Neural progenitor cell (in vitro differentiated cells): ENCODE measurements at regions not wholly inside any gene's neighbourhood (a gene's known extent, or its start where the extent isn't known, plus 50 kb on each side); places are given as distances from the start of the nearest gene placed in this dataset.

Source experiments
- DNase-seq: peaks from one replicate; pipeline ENCODE4 v3.0.0-alpha.2; 2016; ENCODE audit warnings: low spot score
- H2AFZ ChIP-seq: fragments of 200-600 bp; sonication (generic); replicated peaks from 2 replicates; pipeline ENCODE4 v1.6.1; 2016; ENCODE audit warnings: antibody characterized with exemption
- H3F3A ChIP-seq: fragments of 200-600 bp; sonication (generic); 2 replicates; pipeline ENCODE4 v1.6.1; 2016; ENCODE audit warnings: antibody characterized with exemption, low read depth
- H3K27ac ChIP-seq: fragments of 200-600 bp; sonication (generic); 2 replicates; pipeline ENCODE4 v1.5.1; 2016; ENCODE audit warnings: mild to moderate bottlenecking
- H3K27me3 ChIP-seq: fragments of 200-600 bp; sonication (generic); 2 replicates; pipeline ENCODE4 v1.6.1; 2016; ENCODE audit warnings: mild to moderate bottlenecking, moderate library complexity
- H3K36me3 ChIP-seq: fragments of 200-600 bp; sonication (generic); 2 replicates; pipeline ENCODE4 v1.5.1; 2016
- H3K4me1 ChIP-seq: fragments of 200-600 bp; sonication (generic); 2 replicates; pipeline ENCODE4 v1.6.1; 2016; ENCODE audit warnings: mixed run types
- H3K4me2 ChIP-seq: fragments of 200-600 bp; sonication (generic); 2 replicates; pipeline ENCODE4 v1.6.1; 2016
- H3K4me3 ChIP-seq: fragments of 200-600 bp; sonication (generic); 2 replicates; pipeline ENCODE4 v1.5.1; 2016
- H3K79me2 ChIP-seq: fragments of 200-600 bp; sonication (generic); 2 replicates; pipeline ENCODE4 v1.6.1; 2016; ENCODE audit warnings: low read depth
- H3K9ac ChIP-seq: fragments of 200-600 bp; sonication (generic); 2 replicates; pipeline ENCODE4 v1.6.1; 2016
- H3K9me3 ChIP-seq: fragments of 200-600 bp; sonication (generic); 2 replicates; pipeline ENCODE4 v1.5.1; 2016; ENCODE audit warnings: low read depth
- H4K20me1 ChIP-seq: fragments of 200-600 bp; sonication (generic); 2 replicates; pipeline ENCODE4 v1.6.1; 2016; ENCODE audit warnings: low read depth
- H3K27ac Mint-ChIP-seq: 3 replicates; pipeline ENCODE4 v1.8.0; 2021; ENCODE audit warnings: mixed read lengths
- H3K27me3 Mint-ChIP-seq: 2 replicates; pipeline ENCODE4 v1.8.0; 2022; ENCODE audit warnings: low read depth, mild to moderate bottlenecking, inconsistent platforms, moderate library complexity, mixed read lengths; ENCODE audit not compliant: insufficient read depth
- H3K36me3 Mint-ChIP-seq: 3 replicates; pipeline ENCODE4 v1.8.0; 2021; ENCODE audit warnings: mixed read lengths
- H3K4me1 Mint-ChIP-seq: 3 replicates; pipeline ENCODE4 v1.8.0; 2021; ENCODE audit warnings: mixed read lengths
- H3K4me3 Mint-ChIP-seq: 3 replicates; pipeline ENCODE4 v1.8.0; 2021; ENCODE audit warnings: mild to moderate bottlenecking, moderate library complexity, mixed read lengths
- H3K9me3 Mint-ChIP-seq: 3 replicates; pipeline ENCODE4 v1.8.0; 2020; ENCODE audit warnings: mixed read lengths
- CTCF ChIP-seq: fragments of 200-600 bp; sonication (generic); IDR thresholded peaks from 2 replicates; pipeline ENCODE4 v1.5.1; 2017; ENCODE audit warnings: antibody characterized with exemption, mild to moderate bottlenecking
- EZH2 ChIP-seq: fragments of 200-600 bp; sonication (generic); IDR thresholded peaks from 2 replicates; pipeline ENCODE4 v1.6.1; 2017; ENCODE audit warnings: antibody characterized with exemption, mild to moderate bottlenecking, moderate library complexity
- EZH2phosphoT487 ChIP-seq: fragments of 200-600 bp; sonication (generic); IDR thresholded peaks from 2 replicates; pipeline ENCODE4 v1.6.1; 2017; ENCODE audit warnings: antibody characterized with exemption

DNA sequence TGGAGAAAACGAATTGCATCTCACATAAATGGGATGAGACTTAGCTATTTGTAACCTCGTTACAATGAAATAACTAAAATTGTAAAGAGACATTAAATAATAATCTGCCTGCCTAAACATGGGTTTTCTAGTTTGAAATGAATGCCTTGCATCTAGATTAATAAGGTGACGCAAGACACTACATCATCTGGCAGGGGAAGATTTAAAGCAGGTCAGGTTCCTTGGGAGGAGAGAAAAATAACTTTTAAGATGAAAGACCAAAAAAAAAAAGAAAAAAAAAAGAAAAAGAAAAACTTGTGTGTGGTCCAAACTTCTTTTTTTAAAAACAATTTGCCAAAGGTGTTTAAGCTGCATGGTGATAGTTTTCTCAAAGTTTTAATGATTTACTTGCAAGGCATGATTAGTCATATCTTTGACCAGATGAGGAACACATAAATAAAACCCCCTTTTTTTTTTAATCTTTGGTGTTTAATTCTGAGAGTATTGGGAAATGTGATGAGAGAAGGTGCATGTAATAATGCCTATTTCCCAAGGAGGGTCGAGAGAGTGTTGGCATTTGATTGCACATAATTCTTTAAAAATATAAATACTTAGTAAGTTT lies 122.9 kb upstream of the ADAMTSL1 start:
- no peaks in the 10 kb centered on the region for H4K20me1 ChIP-seq
- no peaks in the 10 kb centered on the region for H3K79me2 ChIP-seq
- no peaks in the 10 kb centered on the region for H3K9me3 ChIP-seq
- H3K4me3 ChIP-seq = no peak overlapping the region
- no peaks in the 10 kb centered on the region for H3K36me3 ChIP-seq
- TF ChIP-seq CTCF = no peak
- TF ChIP-seq EZH2phosphoT487 = no peak
- TF ChIP-seq EZH2 = no peak
- Mint-ChIP-seq H3K9me3 (no peaks in the 10 kb centered on the region), H3K4me1 (no peaks in the 10 kb centered on the region), H3K36me3 (no peaks in the 10 kb centered on the region), H3K4me3 (no peak overlapping the region), H3K27me3 (no peaks in the 10 kb centered on the region), H3K27ac (no peak overlapping the region)
- H3F3A ChIP-seq = no peaks in the 10 kb centered on the region
- no peak overlapping the region for H2AFZ ChIP-seq
- peaks cover 10% of the 10 kb centered on the region for H3K4me1 ChIP-seq
- no peak overlapping the region for H3K27ac ChIP-seq
- H3K9ac ChIP-seq = no peak overlapping the region
- no peaks in the 10 kb centered on the region for H3K27me3 ChIP-seq
- H3K4me2 ChIP-seq = no peak overlapping the region
- no peak for DNase-seq

DNA sequence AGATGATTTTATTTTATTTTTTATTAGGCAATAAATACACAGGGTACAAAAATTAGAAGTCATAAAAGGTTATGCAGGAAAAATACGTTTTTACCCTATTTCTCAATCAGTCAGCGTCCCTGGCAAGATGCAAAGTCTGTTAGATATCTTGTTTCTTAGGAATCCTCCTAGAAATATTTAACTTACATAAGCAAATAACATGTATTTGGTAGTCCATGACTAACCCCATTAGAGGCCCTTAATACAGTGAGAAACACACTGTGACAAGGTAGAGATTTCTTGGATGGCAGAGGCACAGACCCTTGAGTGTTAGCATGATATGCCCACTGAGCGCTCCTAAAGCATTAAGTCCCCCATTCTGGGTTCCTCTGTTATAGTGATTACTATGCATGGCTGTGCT lies 121.2 kb upstream of the ADAMTSL1 start:
- H3K27ac ChIP-seq = no peak overlapping the region
- no peak for TF ChIP-seq EZH2
- TF ChIP-seq EZH2phosphoT487 = no peak
- no peak for TF ChIP-seq CTCF
- Mint-ChIP-seq H3K4me1 (no peaks in the 10 kb centered on the region), H3K27me3 (no peaks in the 10 kb centered on the region), H3K4me3 (no peak overlapping the region), H3K9me3 (no peaks in the 10 kb centered on the region), H3K27ac (no peak overlapping the region), H3K36me3 (no peaks in the 10 kb centered on the region)
- no peaks in the 10 kb centered on the region for H3K9me3 ChIP-seq
- H2AFZ ChIP-seq = no peak overlapping the region
- no peak overlapping the region for H3K9ac ChIP-seq
- no peaks in the 10 kb centered on the region for H4K20me1 ChIP-seq
- no peak overlapping the region for H3K4me2 ChIP-seq
- no peak for DNase-seq
- H3K36me3 ChIP-seq = no peaks in the 10 kb centered on the region
- H3K27me3 ChIP-seq = no peaks in the 10 kb centered on the region
- no peaks in the 10 kb centered on the region for H3K79me2 ChIP-seq
- no peaks in the 10 kb centered on the region for H3K4me1 ChIP-seq
- no peak overlapping the region for H3K4me3 ChIP-seq
- H3F3A ChIP-seq = no peaks in the 10 kb centered on the region

- no peak overlapping the region for H3K27ac Mint-ChIP-seq
- Histone ChIP-seq H3K9me3 (no peaks in the 10 kb centered on the region), H3K79me2 (no peaks in the 10 kb centered on the region), H3K4me1 (no peaks in the 10 kb centered on the region), H3K36me3 (no peaks in the 10 kb centered on the region), H3K27me3 (no peaks in the 10 kb centered on the region), H3K4me2 (no peak overlapping the region), H3F3A (no peaks in the 10 kb centered on the region), H4K20me1 (no peaks in the 10 kb centered on the region), H3K27ac (no peak overlapping the region), H3K4me3 (no peak overlapping the region), H3K9ac (no peak overlapping the region), H2AFZ (no peak overlapping the region)
- no peak overlapping the region for H3K4me3 Mint-ChIP-seq
- DNase-seq = no peak
- no peaks in the 10 kb centered on the region for H3K4me1 Mint-ChIP-seq
- no peaks in the 10 kb centered on the region for H3K36me3 Mint-ChIP-seq
- no peaks in the 10 kb centered on the region for H3K9me3 Mint-ChIP-seq
- TF ChIP-seq EZH2 (no peak), EZH2phosphoT487 (no peak), CTCF (no peak)
- H3K27me3 Mint-ChIP-seq = no peaks in the 10 kb centered on the region
Observed at GRCh38 chr9:18353473-18353872, 120.5 kb upstream of the ADAMTSL1 start.
